ENCODE measurements at regions not wholly inside any gene's neighbourhood (a gene's known extent, or its start where the extent isn't known, plus 50 kb on each side); places are given as distances from the start of the nearest gene placed in this dataset.
"Not testable (repeated sequence)": the region's sequence is repeated elsewhere in the genome, so short reads cannot be mapped to it uniquely, and the experiment has no call there.

DNA sequence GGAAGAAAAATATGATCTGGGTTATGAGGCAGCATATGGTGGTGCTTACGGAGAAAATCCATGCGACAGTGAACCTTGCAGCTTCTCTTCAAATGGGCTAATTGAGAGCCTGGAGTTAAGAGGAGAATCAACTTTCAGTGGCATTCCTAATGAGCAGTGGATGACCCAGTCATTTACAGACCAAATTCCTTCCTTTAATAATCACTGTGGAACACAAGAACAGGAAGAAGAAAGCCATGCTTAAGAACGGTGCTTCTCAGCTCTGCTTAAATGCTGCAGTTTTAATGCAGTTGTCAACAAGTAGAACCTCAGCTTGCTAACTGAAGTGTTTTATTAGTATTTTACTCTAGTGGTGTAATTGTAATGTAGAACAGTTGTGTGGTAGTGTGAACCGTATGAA, 154.2 kb upstream of the RASSF8 start:
- TF ChIP-seq, protein P1, sequence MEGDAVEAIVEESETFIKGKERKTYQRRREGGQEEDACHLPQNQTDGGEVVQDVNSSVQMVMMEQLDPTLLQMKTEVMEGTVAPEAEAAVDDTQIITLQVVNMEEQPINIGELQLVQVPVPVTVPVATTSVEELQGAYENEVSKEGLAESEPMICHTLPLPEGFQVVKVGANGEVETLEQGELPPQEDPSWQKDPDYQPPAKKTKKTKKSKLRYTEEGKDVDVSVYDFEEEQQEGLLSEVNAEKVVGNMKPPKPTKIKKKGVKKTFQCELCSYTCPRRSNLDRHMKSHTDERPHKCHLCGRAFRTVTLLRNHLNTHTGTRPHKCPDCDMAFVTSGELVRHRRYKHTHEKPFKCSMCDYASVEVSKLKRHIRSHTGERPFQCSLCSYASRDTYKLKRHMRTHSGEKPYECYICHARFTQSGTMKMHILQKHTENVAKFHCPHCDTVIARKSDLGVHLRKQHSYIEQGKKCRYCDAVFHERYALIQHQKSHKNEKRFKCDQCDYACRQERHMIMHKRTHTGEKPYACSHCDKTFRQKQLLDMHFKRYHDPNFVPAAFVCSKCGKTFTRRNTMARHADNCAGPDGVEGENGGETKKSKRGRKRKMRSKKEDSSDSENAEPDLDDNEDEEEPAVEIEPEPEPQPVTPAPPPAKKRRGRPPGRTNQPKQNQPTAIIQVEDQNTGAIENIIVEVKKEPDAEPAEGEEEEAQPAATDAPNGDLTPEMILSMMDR (conservative IDR thresholded peaks at IDR 0.05): not testable (repeated sequence)
- not testable (repeated sequence) for TF ChIP-seq ZFX (IDR thresholded peaks at IDR 0.05)

Measured in C4-2B (cell line).